Astrocyte (in vitro differentiated cells and primary cell): ENCODE measurements at regions not wholly inside any gene's neighbourhood (a gene's known extent, or its start where the extent isn't known, plus 50 kb on each side); places are given as distances from the start of the nearest gene placed in this dataset.

Experiments used
- DNase-seq: peaks from one replicate; pipeline ENCODE4 v3.0.0-alpha.2; 2010; ENCODE audit warnings: low read depth
- FAIRE-seq: peaks from 2 replicates; lab custom pipeline; 2011; peaks lifted over from hg19 to GRCh38; lab: Jason Lieb, UNC
- H2AFZ ChIP-seq: 2 replicates; pipeline ENCODE4 v1.6.0; 2012; ENCODE audit warnings: low read depth, low read length, inconsistent platforms
- H3K27ac ChIP-seq: 2 replicates; pipeline ENCODE4 v1.5.1; 2011; ENCODE audit warnings: low read depth, low read length, inconsistent platforms
- H3K27me3 ChIP-seq: 2 replicates; pipeline ENCODE4 v1.6.0; 2011; ENCODE audit warnings: low read length, inconsistent platforms; ENCODE audit not compliant: insufficient read depth
- H3K36me3 ChIP-seq: 2 replicates; pipeline ENCODE4 v1.5.1; 2011; ENCODE audit warnings: low read length, inconsistent platforms; ENCODE audit not compliant: insufficient read depth
- H3K4me1 ChIP-seq: 2 replicates; pipeline ENCODE4 v1.5.1; 2011; ENCODE audit warnings: low read length, inconsistent platforms; ENCODE audit not compliant: insufficient read depth
- H3K4me2 ChIP-seq: 2 replicates; pipeline ENCODE4 v1.6.0; 2012; ENCODE audit warnings: low read length, inconsistent platforms
- H3K4me3 ChIP-seq: 2 replicates; pipeline ENCODE4 v1.5.1; 2011; ENCODE audit warnings: low read depth, mild to moderate bottlenecking, low read length, inconsistent platforms; ENCODE audit not compliant: insufficient read depth
- H3K79me2 ChIP-seq: 2 replicates; pipeline ENCODE4 v1.6.0; 2012; ENCODE audit warnings: mild to moderate bottlenecking, low read length, inconsistent platforms; ENCODE audit not compliant: insufficient read depth
- H3K9ac ChIP-seq: 2 replicates; pipeline ENCODE4 v1.6.0; 2012; ENCODE audit warnings: mild to moderate bottlenecking, low read length, inconsistent platforms
- H3K9me3 ChIP-seq: 2 replicates; pipeline ENCODE4 v1.5.1; 2012; ENCODE audit warnings: low read depth, mild to moderate bottlenecking, low read length, inconsistent platforms; ENCODE audit not compliant: insufficient read depth
- H4K20me1 ChIP-seq: 2 replicates; pipeline ENCODE4 v1.6.0; 2012; ENCODE audit warnings: low read length, inconsistent platforms; ENCODE audit not compliant: insufficient read depth
- H3K27ac Mint-ChIP-seq: one replicate; pipeline ENCODE4 v1.8.0; 2021; ENCODE audit warnings: mild to moderate bottlenecking, mixed read lengths; ENCODE audit not compliant: unreplicated experiment
- H3K27me3 Mint-ChIP-seq: one replicate; pipeline ENCODE4 v1.8.0; 2021; ENCODE audit warnings: low read depth, mixed read lengths; ENCODE audit not compliant: unreplicated experiment
- H3K36me3 Mint-ChIP-seq: one replicate; pipeline ENCODE4 v1.8.0; 2021; ENCODE audit warnings: low read depth, mixed read lengths; ENCODE audit not compliant: unreplicated experiment
- H3K4me1 Mint-ChIP-seq: one replicate; pipeline ENCODE4 v1.8.0; 2021; ENCODE audit warnings: low read depth, mixed read lengths; ENCODE audit not compliant: unreplicated experiment
- H3K4me3 Mint-ChIP-seq: one replicate; pipeline ENCODE4 v1.8.0; 2021; ENCODE audit warnings: mild to moderate bottlenecking, moderate library complexity, mixed read lengths; ENCODE audit not compliant: unreplicated experiment
- H3K9me3 Mint-ChIP-seq: one replicate; pipeline ENCODE4 v1.8.0; 2021; ENCODE audit warnings: mild to moderate bottlenecking, mixed read lengths; ENCODE audit not compliant: unreplicated experiment
- CTCF ChIP-seq: IDR thresholded peaks from 2 replicates; pipeline ENCODE4 v1.5.1; 2011; ENCODE audit warnings: low read depth, mild to moderate bottlenecking, inconsistent platforms, low read length, moderate library complexity; ENCODE audit not compliant: insufficient read depth
- EZH2 ChIP-seq: IDR thresholded peaks from 2 replicates; pipeline ENCODE4 v1.6.1; 2012; ENCODE audit warnings: mild to moderate bottlenecking, low read length, inconsistent platforms; ENCODE audit not compliant: insufficient read depth

- no peak overlapping the region for H3K4me3 ChIP-seq
- no peak for DNase-seq
Observed at GRCh38 chr20:58600756-58601155, 50.3 kb upstream of the STX16 start.

GRCh38 chr20:58599966-58600365 lies 51.1 kb upstream of the STX16 start:
- Mint-ChIP-seq H3K27me3 (peaks cover 2% of the 10 kb centered on the region), H3K4me1 (peaks cover 15% of the 10 kb centered on the region), H3K4me3 (no peak overlapping the region), H3K9me3 (peaks cover 6% of the 10 kb centered on the region), H3K27ac (no peak overlapping the region), H3K36me3 (peaks cover 4% of the 10 kb centered on the region)
- DNase-seq (no peak), FAIRE-seq (no peak)
- Histone ChIP-seq H3K79me2 (no peaks in the 10 kb centered on the region), H3K9ac (no peak overlapping the region), H4K20me1 (no peaks in the 10 kb centered on the region), H3K27me3 (peaks cover 3% of the 10 kb centered on the region), H3K4me1 (peaks cover 6% of the 10 kb centered on the region), H3K4me2 (no peak overlapping the region), H3K27ac (no peak overlapping the region), H2AFZ (no peak overlapping the region), H3K4me3 (no peak overlapping the region), H3K36me3 (no peaks in the 10 kb centered on the region), H3K9me3 (peaks cover 3% of the 10 kb centered on the region)
- TF ChIP-seq EZH2 (no peak), CTCF (no peak)

More at GRCh38 chr20:58600756-58601155, 50.3 kb upstream of the STX16 start:
- Histone ChIP-seq H3K36me3 (no peaks in the 10 kb centered on the region), H3K27me3 (peaks cover 3% of the 10 kb centered on the region), H3K4me1 (peaks cover 6% of the 10 kb centered on the region), H3K9ac (no peak overlapping the region), H3K79me2 (no peaks in the 10 kb centered on the region), H4K20me1 (no peaks in the 10 kb centered on the region), H3K27ac (no peak overlapping the region), H3K9me3 (peaks cover 3% of the 10 kb centered on the region), H2AFZ (no peak overlapping the region), H3K4me2 (no peak overlapping the region)
- H3K4me1 Mint-ChIP-seq = peaks cover 15% of the 10 kb centered on the region
- H3K4me3 Mint-ChIP-seq = no peak overlapping the region
- FAIRE-seq = no peak
- TF ChIP-seq CTCF (no peak), EZH2 (no peak)
- peaks cover 4% of the 10 kb centered on the region for H3K36me3 Mint-ChIP-seq
- peaks cover 2% of the 10 kb centered on the region for H3K27me3 Mint-ChIP-seq
- H3K27ac Mint-ChIP-seq = no peak overlapping the region
- H3K9me3 Mint-ChIP-seq = peaks cover 6% of the 10 kb centered on the region

GRCh38 chr20:58598211-58599015 lies 52.7 kb upstream of the STX16 start:
- peaks cover 4% of the 10 kb centered on the region for H3K36me3 Mint-ChIP-seq
- H3K4me1 Mint-ChIP-seq = peaks cover 6% of the 10 kb centered on the region
- Histone ChIP-seq H3K27ac (no peak overlapping the region), H3K4me1 (peaks cover 2% of the 10 kb centered on the region), H3K36me3 (no peaks in the 10 kb centered on the region), H3K4me2 (no peak overlapping the region), H3K9ac (no peak overlapping the region), H3K9me3 (peaks cover 3% of the 10 kb centered on the region), H3K4me3 (no peak overlapping the region), H4K20me1 (no peaks in the 10 kb centered on the region), H3K27me3 (peaks cover 10% of the 10 kb centered on the region), H2AFZ (no peak overlapping the region), H3K79me2 (no peaks in the 10 kb centered on the region)
- H3K9me3 Mint-ChIP-seq = peaks cover 4% of the 10 kb centered on the region
- peaks cover 2% of the 10 kb centered on the region for H3K27me3 Mint-ChIP-seq
- TF ChIP-seq EZH2 (no peak), CTCF (no peak)
- no peak overlapping the region for H3K27ac Mint-ChIP-seq
- DNase-seq (peak; percentile 16), FAIRE-seq (no peak)
- no peak overlapping the region for H3K4me3 Mint-ChIP-seq
